Neural cell (in vitro differentiated cells): ENCODE measurements at regions not wholly inside any gene's neighbourhood (a gene's known extent, or its start where the extent isn't known, plus 50 kb on each side); places are given as distances from the start of the nearest gene placed in this dataset.

ENCODE experiments used
- H2AFZ ChIP-seq: fragments of 200-600, 300-800 bp; sonication (generic), shearing (Covaris generic); 2 replicates; pipeline ENCODE4 v1.6.0; 2014; ENCODE audit warnings: low read depth, mild to moderate bottlenecking, antibody characterized with exemption, low read length, moderate library complexity
- H3F3A ChIP-seq: fragments of 200-600 bp; shearing (Covaris generic); 2 replicates; pipeline ENCODE4 v1.6.1; 2016; ENCODE audit warnings: mild to moderate bottlenecking, moderate library complexity, mixed read lengths, antibody characterized with exemption, low read length; ENCODE audit not compliant: insufficient read depth, poor library complexity, severe bottlenecking
- H3K27ac ChIP-seq: fragments of 200-600, 300-800 bp; sonication (generic), shearing (Covaris generic); 2 replicates; pipeline ENCODE4 v1.5.1; 2014; ENCODE audit warnings: mild to moderate bottlenecking, low read length, moderate library complexity
- H3K27me3 ChIP-seq: fragments of 300-800, 200-600 bp; sonication (generic), shearing (Covaris generic); 2 replicates; pipeline ENCODE4 v1.6.0; 2014; ENCODE audit warnings: mild to moderate bottlenecking, low read depth, low read length, moderate library complexity; ENCODE audit not compliant: insufficient read depth
- H3K36me3 ChIP-seq: fragments of 300-800, 200-600 bp; sonication (generic), shearing (Covaris generic); 2 replicates; pipeline ENCODE4 v1.5.1; 2014; ENCODE audit warnings: mild to moderate bottlenecking, antibody characterized with exemption, low read length, moderate library complexity; ENCODE audit not compliant: insufficient read depth
- H3K4me2 ChIP-seq: fragments of 300-800, 200-600 bp; sonication (generic), shearing (Covaris generic); 2 replicates; pipeline ENCODE4 v1.6.0; 2014; ENCODE audit warnings: mild to moderate bottlenecking, low read length
- H3K4me3 ChIP-seq: fragments of 300-800, 200-600 bp; sonication (generic), shearing (Covaris generic); 2 replicates; pipeline ENCODE4 v1.5.1; 2014; ENCODE audit warnings: mild to moderate bottlenecking, low read length, moderate library complexity
- H3K79me2 ChIP-seq: fragments of 200-600 bp; shearing (Covaris generic); replicated peaks from 2 replicates; pipeline ENCODE4 v1.6.0; 2014; ENCODE audit warnings: mild to moderate bottlenecking, low read length, moderate library complexity; ENCODE audit not compliant: insufficient read depth
- H3K9ac ChIP-seq: fragments of 300-800, 200-600 bp; sonication (generic), shearing (Covaris generic); 2 replicates; pipeline ENCODE4 v1.6.1; 2016; ENCODE audit warnings: mild to moderate bottlenecking, low read length, mixed read lengths
- H3K9me2 ChIP-seq: fragments of 200-600 bp; shearing (Covaris generic); 2 replicates; pipeline ENCODE4 v1.6.1; 2016; ENCODE audit warnings: mild to moderate bottlenecking, low read length, mixed read lengths; ENCODE audit not compliant: insufficient read depth
- H3K9me3 ChIP-seq: fragments of 200-600, 300-800 bp; sonication (generic), shearing (Covaris generic); 2 replicates; pipeline ENCODE4 v1.6.1; 2016; ENCODE audit warnings: mild to moderate bottlenecking, mixed run types, low read length, moderate library complexity, mixed read lengths
- H4K20me1 ChIP-seq: fragments of 200-600 bp; shearing (Covaris generic); 2 replicates; pipeline ENCODE4 v1.6.1; 2016; ENCODE audit warnings: mild to moderate bottlenecking, mixed run types; ENCODE audit not compliant: insufficient read depth
- CTCF ChIP-seq: fragments of 450-650 bp; IDR thresholded peaks from 2 replicates; pipeline ENCODE4 v1.5.1; 2014; ENCODE audit warnings: antibody characterized with exemption, mild to moderate bottlenecking, moderate library complexity; ENCODE audit not compliant: poor library complexity, severe bottlenecking
- EP300 ChIP-seq: fragments of 450-650 bp; conservative IDR thresholded peaks from 2 replicates; pipeline ENCODE4 v1.6.1; 2014; ENCODE audit warnings: antibody characterized with exemption, mild to moderate bottlenecking, moderate library complexity; ENCODE audit not compliant: poor library complexity, severe bottlenecking
- EZH2 ChIP-seq: fragments of 200-600, 300-800 bp; shearing (Covaris generic), sonication (generic); IDR thresholded peaks from 2 replicates; pipeline ENCODE4 v1.6.1; 2014; ENCODE audit warnings: antibody characterized with exemption, low read length, borderline replicate concordance, mild to moderate bottlenecking; ENCODE audit not compliant: insufficient read depth, poor library complexity, severe bottlenecking
- MXI1 ChIP-seq: fragments of 450-650 bp; conservative IDR thresholded peaks from 2 replicates; pipeline ENCODE4 v1.6.1; 2014; ENCODE audit warnings: antibody characterized with exemption, mild to moderate bottlenecking; ENCODE audit not compliant: poor library complexity, severe bottlenecking
- POLR2AphosphoS5 ChIP-seq: IDR thresholded peaks from 2 replicates; pipeline ENCODE4 v1.6.1; 2012
- RAD21 ChIP-seq: fragments of 450-650 bp; conservative IDR thresholded peaks from 2 replicates; pipeline ENCODE4 v1.6.1; 2014; ENCODE audit warnings: antibody characterized with exemption, mild to moderate bottlenecking, moderate library complexity
- REST ChIP-seq: IDR thresholded peaks from 2 replicates; pipeline ENCODE4 v1.6.1; 2012; ENCODE audit warnings: borderline replicate concordance
- SMC3 ChIP-seq: fragments of 450-650 bp; conservative IDR thresholded peaks from 2 replicates; pipeline ENCODE4 v1.6.1; 2014; ENCODE audit warnings: antibody characterized with exemption, mild to moderate bottlenecking, moderate library complexity; ENCODE audit not compliant: poor library complexity
- TAF1 ChIP-seq: IDR thresholded peaks from 2 replicates; pipeline ENCODE4 v1.6.1; 2012; ENCODE audit warnings: low read depth

GRCh38 chr5:143501310-143502044 is 98.0 kb upstream of the NR3C1 start:
- H3K9me3 ChIP-seq, result no peaks in the 10 kb centered on the region
- TF ChIP-seq MXI1, result no peak
- no peak for TF ChIP-seq POLR2AphosphoS5
- TF ChIP-seq TAF1, result no peak
- TF ChIP-seq SMC3, result no peak
- no peak for TF ChIP-seq CTCF
- TF ChIP-seq REST, result no peak
- no peak for TF ChIP-seq RAD21
- TF ChIP-seq EP300, result no peak
- no peak for TF ChIP-seq EZH2
- H3K36me3 ChIP-seq, result no peaks in the 10 kb centered on the region
- no peaks in the 10 kb centered on the region for H3K27me3 ChIP-seq
- no peaks in the 10 kb centered on the region for H3F3A ChIP-seq
- H3K9ac ChIP-seq, result no peak overlapping the region
- no peak overlapping the region for H3K27ac ChIP-seq
- H3K9me2 ChIP-seq, result no peaks in the 10 kb centered on the region
- H2AFZ ChIP-seq, result no peak overlapping the region
- no peak overlapping the region for H3K4me3 ChIP-seq
- no peaks in the 10 kb centered on the region for H4K20me1 ChIP-seq
- no peak overlapping the region for H3K4me2 ChIP-seq
- H3K79me2 ChIP-seq, result no peaks in the 10 kb centered on the region

- Histone ChIP-seq H3K9me3 (no peaks in the 10 kb centered on the region), H2AFZ (no peak overlapping the region)
Observed at GRCh38 chr5:143499480-143500114, 96.1 kb upstream of the NR3C1 start.

More at GRCh38 chr5:143499480-143500114, 96.1 kb upstream of the NR3C1 start:
- no peaks in the 10 kb centered on the region for H3K79me2 ChIP-seq
- no peaks in the 10 kb centered on the region for H4K20me1 ChIP-seq
- H3K27me3 ChIP-seq, result no peaks in the 10 kb centered on the region
- H3F3A ChIP-seq, result no peaks in the 10 kb centered on the region
- H3K27ac ChIP-seq, result no peak overlapping the region
- H3K4me3 ChIP-seq, result no peak overlapping the region
- H3K4me2 ChIP-seq, result no peak overlapping the region
- no peaks in the 10 kb centered on the region for H3K9me2 ChIP-seq
- H3K9ac ChIP-seq, result no peak overlapping the region
- H3K36me3 ChIP-seq, result no peaks in the 10 kb centered on the region
- TF ChIP-seq SMC3, result no peak
- no peak for TF ChIP-seq POLR2AphosphoS5
- no peak for TF ChIP-seq REST
- TF ChIP-seq EZH2, result no peak
- no peak for TF ChIP-seq MXI1
- no peak for TF ChIP-seq CTCF
- no peak for TF ChIP-seq RAD21
- TF ChIP-seq EP300, result no peak
- TF ChIP-seq TAF1, result no peak
